Neural crest cell (in vitro differentiated cells): ENCODE measurements at regions not wholly inside any gene's neighbourhood (a gene's known extent, or its start where the extent isn't known, plus 50 kb on each side); places are given as distances from the start of the nearest gene placed in this dataset.

Experiments
- DNase-seq: peaks from one replicate; pipeline ENCODE4 v3.0.0; 2021; ENCODE audit warnings: low read depth, mixed read lengths, low spot score
- H3K27ac Mint-ChIP-seq: one replicate; pipeline ENCODE4 v1.8.0; 2021; ENCODE audit warnings: mild to moderate bottlenecking, mixed read lengths; ENCODE audit not compliant: unreplicated experiment
- H3K27me3 Mint-ChIP-seq: 2 replicates; pipeline ENCODE4 v1.8.0; 2021; ENCODE audit warnings: low read depth, mild to moderate bottlenecking, mixed read lengths
- H3K36me3 Mint-ChIP-seq: 2 replicates; pipeline ENCODE4 v1.8.0; 2021; ENCODE audit warnings: low read depth, mild to moderate bottlenecking, mixed read lengths
- H3K4me1 Mint-ChIP-seq: 2 replicates; pipeline ENCODE4 v1.8.0; 2021; ENCODE audit warnings: mixed read lengths
- H3K4me3 Mint-ChIP-seq: one replicate; pipeline ENCODE4 v1.8.0; 2021; ENCODE audit warnings: mild to moderate bottlenecking, mixed read lengths
- H3K9me3 Mint-ChIP-seq: 2 replicates; pipeline ENCODE4 v1.8.0; 2021; ENCODE audit warnings: mixed read lengths
- CTCF ChIP-seq: fragments of 200-600 bp; sonication (generic); conservative IDR thresholded peaks from 2 replicates; pipeline ENCODE4 v1.5.0; 2021; ENCODE audit warnings: antibody characterized with exemption, mild to moderate bottlenecking

DNA sequence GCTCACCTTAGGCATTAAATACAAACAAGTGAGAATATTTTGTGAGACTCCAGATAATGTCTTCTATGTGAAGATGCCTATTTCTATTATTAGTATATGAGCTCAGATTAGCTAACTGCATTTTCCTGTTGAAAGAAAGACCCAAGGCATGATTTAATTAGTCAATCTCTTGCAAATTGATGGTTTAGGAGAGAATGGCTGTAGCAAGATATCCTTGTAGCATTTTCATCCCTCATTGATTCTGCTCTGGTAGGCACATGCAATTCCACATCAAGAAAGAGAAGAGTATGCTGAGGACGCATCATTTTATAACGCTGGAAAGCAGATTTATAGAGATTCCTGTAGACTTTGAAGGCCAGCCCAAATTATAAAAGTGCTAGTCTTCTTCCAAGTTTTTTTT is 332.0 kb downstream of the SOX11 start:
- no peak overlapping the region for H3K27ac Mint-ChIP-seq
- TF ChIP-seq CTCF = no peak
- no peak for DNase-seq
- H3K9me3 Mint-ChIP-seq = peaks cover 3% of the 10 kb centered on the region
- H3K4me3 Mint-ChIP-seq = no peak overlapping the region
- H3K4me1 Mint-ChIP-seq = peaks cover 3% of the 10 kb centered on the region
- no peaks in the 10 kb centered on the region for H3K36me3 Mint-ChIP-seq
- no peaks in the 10 kb centered on the region for H3K27me3 Mint-ChIP-seq

DNA sequence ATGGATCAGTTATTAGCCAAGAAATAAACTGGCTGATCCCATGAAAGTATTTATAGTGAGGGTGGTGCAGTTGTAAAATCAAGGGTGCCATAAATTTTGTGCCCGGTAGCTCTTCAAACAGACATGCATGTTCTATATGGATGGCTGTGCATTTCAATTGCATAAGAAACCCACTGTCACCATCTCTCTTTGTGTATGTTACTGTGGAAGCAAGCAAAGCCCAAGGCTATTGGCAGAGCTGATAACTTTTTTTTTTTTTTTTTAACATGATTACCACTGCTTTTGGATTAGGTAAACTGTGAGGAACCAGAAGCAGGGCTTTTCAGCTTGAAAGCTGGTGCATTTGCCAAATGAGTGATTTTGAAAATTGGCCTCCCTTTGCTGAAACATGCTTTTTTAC is 332.6 kb downstream of the SOX11 start:
- H3K27ac Mint-ChIP-seq = no peak overlapping the region
- DNase-seq = no peak
- H3K36me3 Mint-ChIP-seq = no peaks in the 10 kb centered on the region
- H3K9me3 Mint-ChIP-seq = peaks cover 3% of the 10 kb centered on the region
- H3K27me3 Mint-ChIP-seq = no peaks in the 10 kb centered on the region
- peaks cover 5% of the 10 kb centered on the region for H3K4me1 Mint-ChIP-seq
- H3K4me3 Mint-ChIP-seq = no peak overlapping the region
- TF ChIP-seq CTCF = no peak

DNA sequence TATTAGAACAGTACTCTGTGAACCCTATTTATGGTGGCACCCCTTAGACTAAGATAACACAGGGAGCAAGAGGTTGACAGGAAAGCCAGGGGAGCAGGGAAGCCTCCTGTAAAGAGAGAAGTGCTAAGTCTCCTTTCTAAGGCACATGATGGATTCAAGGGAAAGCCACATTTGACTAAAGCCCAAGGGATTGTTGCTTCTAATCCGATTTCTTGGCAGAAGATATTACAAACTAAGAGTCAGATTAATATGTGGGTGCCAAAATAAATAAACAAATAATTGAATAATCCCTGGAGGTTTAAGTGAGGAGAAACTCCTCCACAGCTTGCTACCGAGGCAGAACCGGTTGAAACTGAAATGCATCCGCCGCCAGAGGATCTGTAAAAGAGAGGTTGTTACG is 333.2 kb downstream of the SOX11 start:
- DNase-seq = no peak
- no peak for TF ChIP-seq CTCF
- no peaks in the 10 kb centered on the region for H3K36me3 Mint-ChIP-seq
- peaks cover 5% of the 10 kb centered on the region for H3K4me1 Mint-ChIP-seq
- H3K27me3 Mint-ChIP-seq = no peaks in the 10 kb centered on the region
- peaks cover 3% of the 10 kb centered on the region for H3K9me3 Mint-ChIP-seq
- no peak overlapping the region for H3K27ac Mint-ChIP-seq
- H3K4me3 Mint-ChIP-seq = no peak overlapping the region

DNA sequence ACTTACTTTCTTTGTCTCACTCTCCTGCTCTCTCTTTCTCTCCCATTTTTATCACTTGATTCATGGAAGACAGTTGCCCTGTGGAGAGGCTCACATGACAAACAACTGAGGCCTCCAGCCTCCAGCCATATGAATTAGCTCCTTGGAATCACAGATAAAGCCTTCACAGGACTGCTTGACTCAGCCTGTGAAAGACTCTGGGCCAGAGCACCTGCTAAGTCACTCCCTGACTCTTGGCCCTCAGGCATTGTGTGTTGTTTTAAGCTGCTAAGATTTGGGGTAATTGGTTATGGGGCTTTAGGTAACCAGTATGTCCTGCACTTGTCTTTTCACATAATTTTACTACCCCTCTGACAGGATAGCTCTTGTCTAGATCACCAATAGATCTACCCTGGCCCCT is 334.9 kb downstream of the SOX11 start:
- H3K4me3 Mint-ChIP-seq = no peak overlapping the region
- no peak overlapping the region for H3K27ac Mint-ChIP-seq
- H3K27me3 Mint-ChIP-seq = no peaks in the 10 kb centered on the region
- no peak for TF ChIP-seq CTCF
- DNase-seq = no peak
- H3K4me1 Mint-ChIP-seq = peaks cover 10% of the 10 kb centered on the region
- no peaks in the 10 kb centered on the region for H3K9me3 Mint-ChIP-seq
- no peaks in the 10 kb centered on the region for H3K36me3 Mint-ChIP-seq

DNA sequence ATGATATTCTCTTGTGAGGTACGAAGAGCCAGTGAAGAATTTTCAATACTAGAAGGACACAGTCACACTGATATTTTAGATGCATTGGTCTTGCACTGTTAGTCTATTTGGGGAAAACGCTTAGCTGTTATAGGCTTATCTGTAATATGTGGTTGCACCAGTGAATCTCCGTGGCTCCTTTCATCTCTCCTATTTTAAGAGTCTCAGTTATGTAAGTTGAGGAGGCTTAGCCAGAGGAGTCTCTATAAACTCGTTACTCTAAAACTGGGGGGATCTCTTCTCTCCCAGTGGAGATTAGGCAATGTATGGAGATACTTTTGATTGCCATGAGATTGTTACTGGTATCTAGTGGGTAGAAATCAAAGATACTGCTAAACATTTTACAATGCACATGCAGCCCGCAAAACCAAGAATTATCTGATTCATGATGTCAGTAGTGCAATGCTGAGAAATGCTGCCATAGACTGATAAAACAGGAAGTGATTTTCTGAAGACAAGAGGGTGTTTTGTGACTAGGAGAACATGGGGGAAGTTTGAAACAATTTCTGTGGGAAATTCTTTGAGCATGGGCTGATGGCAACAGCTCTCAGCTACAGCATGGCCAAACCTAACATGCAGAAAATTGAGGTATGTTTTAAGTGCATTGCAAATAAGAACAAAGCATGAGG is 339.1 kb downstream of the SOX11 start:
- no peak for TF ChIP-seq CTCF
- DNase-seq = no peak
- no peaks in the 10 kb centered on the region for H3K9me3 Mint-ChIP-seq
- H3K27me3 Mint-ChIP-seq = no peaks in the 10 kb centered on the region
- no peaks in the 10 kb centered on the region for H3K36me3 Mint-ChIP-seq
- no peak overlapping the region for H3K4me3 Mint-ChIP-seq
- H3K27ac Mint-ChIP-seq = no peak overlapping the region
- H3K4me1 Mint-ChIP-seq = peaks cover 22% of the 10 kb centered on the region
